ENCODE measurements at regions not wholly inside any gene's neighbourhood (a gene's known extent, or its start where the extent isn't known, plus 50 kb on each side); places are given as distances from the start of the nearest gene placed in this dataset.

- TF ChIP-seq POLR2AphosphoS5 (IDR thresholded peaks at IDR 0.05; ENCODE audit: low read depth, low read length) (no peak), REST (IDR thresholded peaks at IDR 0.05; ENCODE audit: insufficient read depth in 1 of 2, low read depth in 2 of 2, low read length in 2 of 2) (no peak), TAF1 (IDR thresholded peaks at IDR 0.05; ENCODE audit: borderline replicate concordance, insufficient read depth, low read length) (no peak), SIN3A (IDR thresholded peaks at IDR 0.05; ENCODE audit: borderline replicate concordance, insufficient read depth, low read length) (no peak), FOXP2 (optimal IDR thresholded peaks at IDR 0.05; ENCODE audit: borderline replicate concordance, extremely low read depth, extremely low read length, insufficient read depth) (no peak)
Observed at GRCh38 chr18:22637787-22638186, 220.1 kb upstream of the CTAGE1 start.
